SU-DHL-6 (cell line): ENCODE measurements at regions not wholly inside any gene's neighbourhood (a gene's known extent, or its start where the extent isn't known, plus 50 kb on each side); places are given as distances from the start of the nearest gene placed in this dataset.

Experiments
- EZH2phosphoT487 ChIP-seq: fragments of 200-600 bp; sonication (generic), shearing (Covaris generic); conservative IDR thresholded peaks from 2 replicates; pipeline ENCODE4 v1.6.1; 2018; ENCODE audit warnings: mild to moderate bottlenecking, antibody characterized with exemption, low read length, moderate library complexity, mixed read lengths
- TF ChIP-seq, protein P1 (sequence below): fragments of 200-600 bp; sonication (generic); IDR thresholded peaks from one replicate; pipeline ENCODE4 v1.5.1; 2017; ENCODE audit warnings: antibody characterized with exemption, mild to moderate bottlenecking, low read length, moderate library complexity; ENCODE audit not compliant: insufficient read depth, poor library complexity, severe bottlenecking

DNA sequence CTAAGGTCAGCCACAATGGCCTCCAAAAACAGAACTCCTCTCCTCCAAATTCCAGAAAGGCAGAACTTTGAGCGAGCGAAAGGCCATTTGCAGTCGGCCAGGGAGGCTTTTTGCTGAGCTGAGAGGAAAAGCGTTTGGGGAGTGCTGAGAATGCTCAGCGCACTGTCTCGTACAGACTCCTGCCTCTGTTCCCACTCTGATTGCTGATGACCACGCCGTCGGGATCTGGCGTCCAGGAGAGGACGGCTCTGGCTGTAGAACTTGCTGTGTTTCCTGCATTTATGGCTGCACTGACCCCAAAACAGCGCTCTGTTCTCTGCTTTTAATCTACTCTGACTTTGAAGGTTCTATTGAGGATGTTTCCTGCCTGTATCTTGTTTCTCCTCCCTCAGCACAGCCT lies 82.4 kb upstream of the WSCD2 start:
- TF ChIP-seq, protein P1, sequence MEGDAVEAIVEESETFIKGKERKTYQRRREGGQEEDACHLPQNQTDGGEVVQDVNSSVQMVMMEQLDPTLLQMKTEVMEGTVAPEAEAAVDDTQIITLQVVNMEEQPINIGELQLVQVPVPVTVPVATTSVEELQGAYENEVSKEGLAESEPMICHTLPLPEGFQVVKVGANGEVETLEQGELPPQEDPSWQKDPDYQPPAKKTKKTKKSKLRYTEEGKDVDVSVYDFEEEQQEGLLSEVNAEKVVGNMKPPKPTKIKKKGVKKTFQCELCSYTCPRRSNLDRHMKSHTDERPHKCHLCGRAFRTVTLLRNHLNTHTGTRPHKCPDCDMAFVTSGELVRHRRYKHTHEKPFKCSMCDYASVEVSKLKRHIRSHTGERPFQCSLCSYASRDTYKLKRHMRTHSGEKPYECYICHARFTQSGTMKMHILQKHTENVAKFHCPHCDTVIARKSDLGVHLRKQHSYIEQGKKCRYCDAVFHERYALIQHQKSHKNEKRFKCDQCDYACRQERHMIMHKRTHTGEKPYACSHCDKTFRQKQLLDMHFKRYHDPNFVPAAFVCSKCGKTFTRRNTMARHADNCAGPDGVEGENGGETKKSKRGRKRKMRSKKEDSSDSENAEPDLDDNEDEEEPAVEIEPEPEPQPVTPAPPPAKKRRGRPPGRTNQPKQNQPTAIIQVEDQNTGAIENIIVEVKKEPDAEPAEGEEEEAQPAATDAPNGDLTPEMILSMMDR, result no peak
- TF ChIP-seq EZH2phosphoT487, result no peak
